Fibroblast of lung (primary cell): ENCODE measurements at regions not wholly inside any gene's neighbourhood (a gene's known extent, or its start where the extent isn't known, plus 50 kb on each side); places are given as distances from the start of the nearest gene placed in this dataset.
A peak's percentile ranks its signal among the peaks of the same experiment; 100 is the strongest.

Experiments used
- DNase-seq, 2 donors: peaks; one replicate each; pipeline versions ENCODE4 v3.0.0 to v3.0.0-alpha.2; 2010; ENCODE audit warnings: low read depth in 2 of 2
- H2AFZ ChIP-seq: 2 replicates; pipeline ENCODE4 v1.5.1; 2012; ENCODE audit warnings: low read length, control low read depth, inconsistent platforms
- H3K27ac ChIP-seq: 2 replicates; pipeline ENCODE4 v1.5.1; 2011; ENCODE audit warnings: low read length, control low read depth; ENCODE audit not compliant: insufficient read depth
- H3K27me3 ChIP-seq: 2 replicates; pipeline ENCODE4 v1.5.1; 2011; ENCODE audit warnings: mild to moderate bottlenecking, low read length; ENCODE audit not compliant: control insufficient read depth, insufficient read depth
- H3K36me3 ChIP-seq: 2 replicates; pipeline ENCODE4 v1.5.1; 2011; ENCODE audit warnings: low read length; ENCODE audit not compliant: control insufficient read depth, insufficient read depth
- H3K4me1 ChIP-seq: 2 replicates; pipeline ENCODE4 v1.5.1; 2011; ENCODE audit warnings: low read length; ENCODE audit not compliant: control insufficient read depth, insufficient read depth; ENCODE audit errors: extremely low read depth
- H3K4me2 ChIP-seq: 2 replicates; pipeline ENCODE4 v1.5.1; 2011; ENCODE audit warnings: low read length, control low read depth; ENCODE audit not compliant: insufficient read depth; ENCODE audit errors: extremely low read depth
- H3K4me3 ChIP-seq, 4 experiments: fragments of 200-600 bp in 1 of 4; sonication (generic) in 1 of 4; replicated peaks in 1 of 4; 2 replicates each; pipeline ENCODE4 v1.5.1; 2011 to 2016; ENCODE audit warnings: low read length in 4 of 4, low read depth in 3 of 4, mild to moderate bottlenecking in 3 of 4, control low read depth in 2 of 4, inconsistent platforms in 1 of 4, mixed read lengths in 1 of 4; ENCODE audit not compliant: insufficient read depth in 1 of 4; ENCODE audit errors: control extremely low read depth in 1 of 4
- H3K79me2 ChIP-seq: 2 replicates; pipeline ENCODE4 v1.5.1; 2012; ENCODE audit warnings: mild to moderate bottlenecking, low read length, inconsistent platforms; ENCODE audit not compliant: control insufficient read depth, insufficient read depth
- H3K9ac ChIP-seq: 2 replicates; pipeline ENCODE4 v1.5.1; 2011; ENCODE audit warnings: mild to moderate bottlenecking, low read length, control low read depth; ENCODE audit not compliant: insufficient read depth
- H3K9me3 ChIP-seq: 2 replicates; pipeline ENCODE4 v1.5.1; 2012; ENCODE audit warnings: low read depth, low read length; ENCODE audit not compliant: control insufficient read depth, insufficient read depth
- H4K20me1 ChIP-seq: 2 replicates; pipeline ENCODE4 v1.5.1; 2011; ENCODE audit warnings: low read length; ENCODE audit not compliant: control insufficient read depth, insufficient read depth; ENCODE audit errors: extremely low read depth
- EZH2 ChIP-seq: IDR thresholded peaks from 2 replicates; pipeline ENCODE4 v1.5.1; 2012; ENCODE audit warnings: low read length, control low read depth, mild to moderate bottlenecking; ENCODE audit errors: missing control alignments
- TF ChIP-seq, protein P1 (sequence below), 2 donors: IDR thresholded peaks in 1 of 2; conservative IDR thresholded peaks in 1 of 2; 1 replicate in 1 of 2; 2 replicates in 1 of 2; pipeline ENCODE4 v1.5.1; 2011 to 2012; ENCODE audit warnings: low read length in 2 of 2, control low read depth in 1 of 2, inconsistent platforms in 1 of 2, low read depth in 1 of 2, mild to moderate bottlenecking in 1 of 2

DNA sequence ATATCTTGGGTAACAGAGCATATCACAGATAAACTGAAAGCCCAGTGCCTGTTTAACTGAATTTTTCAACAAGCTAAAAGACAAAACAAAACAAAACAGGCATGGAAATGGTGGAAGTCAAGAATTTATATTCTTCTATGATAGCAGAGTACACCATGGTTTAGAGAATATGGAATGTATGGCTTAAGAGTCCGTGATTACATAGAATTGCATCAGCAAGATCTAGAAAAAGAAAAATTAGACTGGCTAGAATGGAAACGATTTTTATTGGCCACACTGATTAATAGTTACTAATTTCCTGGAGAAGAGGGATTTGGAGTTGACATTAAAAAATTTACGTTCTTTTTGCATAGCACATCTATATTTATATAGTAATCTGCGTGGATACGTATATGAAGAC is 435.2 kb upstream of the DPPA4 start:
- no peak overlapping the region for H3K27ac ChIP-seq
- TF ChIP-seq EZH2, result no peak
- TF ChIP-seq, protein P1, sequence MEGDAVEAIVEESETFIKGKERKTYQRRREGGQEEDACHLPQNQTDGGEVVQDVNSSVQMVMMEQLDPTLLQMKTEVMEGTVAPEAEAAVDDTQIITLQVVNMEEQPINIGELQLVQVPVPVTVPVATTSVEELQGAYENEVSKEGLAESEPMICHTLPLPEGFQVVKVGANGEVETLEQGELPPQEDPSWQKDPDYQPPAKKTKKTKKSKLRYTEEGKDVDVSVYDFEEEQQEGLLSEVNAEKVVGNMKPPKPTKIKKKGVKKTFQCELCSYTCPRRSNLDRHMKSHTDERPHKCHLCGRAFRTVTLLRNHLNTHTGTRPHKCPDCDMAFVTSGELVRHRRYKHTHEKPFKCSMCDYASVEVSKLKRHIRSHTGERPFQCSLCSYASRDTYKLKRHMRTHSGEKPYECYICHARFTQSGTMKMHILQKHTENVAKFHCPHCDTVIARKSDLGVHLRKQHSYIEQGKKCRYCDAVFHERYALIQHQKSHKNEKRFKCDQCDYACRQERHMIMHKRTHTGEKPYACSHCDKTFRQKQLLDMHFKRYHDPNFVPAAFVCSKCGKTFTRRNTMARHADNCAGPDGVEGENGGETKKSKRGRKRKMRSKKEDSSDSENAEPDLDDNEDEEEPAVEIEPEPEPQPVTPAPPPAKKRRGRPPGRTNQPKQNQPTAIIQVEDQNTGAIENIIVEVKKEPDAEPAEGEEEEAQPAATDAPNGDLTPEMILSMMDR (conservative IDR thresholded peaks at IDR 0.05 in 1 of 2, IDR thresholded peaks at IDR 0.05 in 1 of 2; ENCODE audit: low read depth in 1 of 2, low read length in 2 of 2), result no peak
- no peaks in the 10 kb centered on the region for H3K36me3 ChIP-seq
- H3K27me3 ChIP-seq, result no peaks in the 10 kb centered on the region
- H3K4me2 ChIP-seq, result no peak overlapping the region
- no peak overlapping the region for H3K9ac ChIP-seq
- H3K4me1 ChIP-seq, result no peaks in the 10 kb centered on the region
- DNase-seq, result peak in 1 of 2 donors; percentile 11
- no peaks in the 10 kb centered on the region for H3K79me2 ChIP-seq
- H3K9me3 ChIP-seq, result no peaks in the 10 kb centered on the region
- no peak overlapping the region for H3K4me3 ChIP-seq
- H2AFZ ChIP-seq, result no peak overlapping the region
- no peaks in the 10 kb centered on the region for H4K20me1 ChIP-seq

DNA sequence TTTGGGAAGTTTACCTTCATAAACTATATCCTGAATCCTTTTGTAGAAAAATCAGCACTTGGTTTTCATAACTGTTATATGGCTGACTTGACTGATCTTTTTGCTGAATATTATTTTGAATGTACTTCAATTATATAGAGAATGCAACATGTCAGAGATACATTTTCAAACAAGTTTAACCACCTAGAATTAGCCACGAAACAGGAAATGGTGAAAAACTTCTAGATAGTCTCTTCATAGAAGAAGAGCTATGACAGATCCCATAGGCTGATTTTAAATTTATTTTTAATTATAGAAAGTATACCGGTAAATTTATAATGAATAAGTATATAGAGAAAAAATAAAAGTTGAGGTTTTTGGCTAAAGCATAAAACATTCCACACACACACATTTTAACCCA is 436.8 kb upstream of the DPPA4 start:
- no peak overlapping the region for H3K4me3 ChIP-seq
- no peaks in the 10 kb centered on the region for H3K36me3 ChIP-seq
- H3K27me3 ChIP-seq, result no peaks in the 10 kb centered on the region
- TF ChIP-seq, protein P1 (conservative IDR thresholded peaks at IDR 0.05 in 1 of 2, IDR thresholded peaks at IDR 0.05 in 1 of 2; ENCODE audit: low read depth in 1 of 2, low read length in 2 of 2), result no peak
- TF ChIP-seq EZH2, result no peak
- H2AFZ ChIP-seq, result no peak overlapping the region
- H3K9me3 ChIP-seq, result no peaks in the 10 kb centered on the region
- no peak for DNase-seq
- no peaks in the 10 kb centered on the region for H3K4me1 ChIP-seq
- no peaks in the 10 kb centered on the region for H3K79me2 ChIP-seq
- no peaks in the 10 kb centered on the region for H4K20me1 ChIP-seq
- H3K27ac ChIP-seq, result no peak overlapping the region
- H3K9ac ChIP-seq, result no peak overlapping the region
- H3K4me2 ChIP-seq, result no peak overlapping the region

DNA sequence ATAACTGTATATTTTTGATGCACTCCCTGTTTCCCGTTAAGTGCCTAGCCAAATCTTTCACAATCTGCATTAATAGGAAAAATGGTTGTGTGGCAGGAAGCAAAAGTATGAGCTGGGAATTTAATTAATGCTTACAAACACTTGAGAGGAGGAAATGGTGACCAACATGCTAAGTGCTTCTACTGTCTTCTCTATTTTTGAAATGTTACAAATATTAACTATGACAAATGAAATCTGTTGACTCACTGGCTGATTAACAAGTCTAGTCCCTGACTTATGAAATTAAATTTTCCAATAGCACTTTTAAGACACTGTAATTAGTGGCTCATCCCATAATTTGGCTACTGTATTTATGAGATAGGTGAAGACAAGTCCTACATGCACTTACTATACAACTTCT is 446.9 kb upstream of the DPPA4 start:
- TF ChIP-seq, protein P1 (conservative IDR thresholded peaks at IDR 0.05 in 1 of 2, IDR thresholded peaks at IDR 0.05 in 1 of 2; ENCODE audit: low read depth in 1 of 2, low read length in 2 of 2), result no peak
- TF ChIP-seq EZH2, result no peak
- H3K4me3 ChIP-seq, result no peak overlapping the region
- H3K27ac ChIP-seq, result no peak overlapping the region
- no peaks in the 10 kb centered on the region for H3K79me2 ChIP-seq
- DNase-seq, result no peak
- H3K9me3 ChIP-seq, result no peaks in the 10 kb centered on the region
- H3K4me2 ChIP-seq, result no peak overlapping the region
- H2AFZ ChIP-seq, result no peak overlapping the region
- H3K9ac ChIP-seq, result no peak overlapping the region
- H4K20me1 ChIP-seq, result no peaks in the 10 kb centered on the region
- no peaks in the 10 kb centered on the region for H3K36me3 ChIP-seq
- no peaks in the 10 kb centered on the region for H3K27me3 ChIP-seq
- no peaks in the 10 kb centered on the region for H3K4me1 ChIP-seq
